Stimulated activated CD4-positive, alpha-beta T cell treated with anti-CD3 and anti-CD28 coated beads, Interleukin-12 subunit alpha, Interleukin-12 subunit beta, amount 100 ng/mL, for 4 hours (primary cell): ENCODE measurements at regions not wholly inside any gene's neighbourhood (a gene's known extent, or its start where the extent isn't known, plus 50 kb on each side); places are given as distances from the start of the nearest gene placed in this dataset.
"Not testable (repeated sequence)": the region's sequence is repeated elsewhere in the genome, so short reads cannot be mapped to it uniquely, and the experiment has no call there.

ENCODE experiments used
- DNase-seq: peaks from one replicate; pipeline ENCODE4 v3.0.0-alpha.2; 2020

DNA sequence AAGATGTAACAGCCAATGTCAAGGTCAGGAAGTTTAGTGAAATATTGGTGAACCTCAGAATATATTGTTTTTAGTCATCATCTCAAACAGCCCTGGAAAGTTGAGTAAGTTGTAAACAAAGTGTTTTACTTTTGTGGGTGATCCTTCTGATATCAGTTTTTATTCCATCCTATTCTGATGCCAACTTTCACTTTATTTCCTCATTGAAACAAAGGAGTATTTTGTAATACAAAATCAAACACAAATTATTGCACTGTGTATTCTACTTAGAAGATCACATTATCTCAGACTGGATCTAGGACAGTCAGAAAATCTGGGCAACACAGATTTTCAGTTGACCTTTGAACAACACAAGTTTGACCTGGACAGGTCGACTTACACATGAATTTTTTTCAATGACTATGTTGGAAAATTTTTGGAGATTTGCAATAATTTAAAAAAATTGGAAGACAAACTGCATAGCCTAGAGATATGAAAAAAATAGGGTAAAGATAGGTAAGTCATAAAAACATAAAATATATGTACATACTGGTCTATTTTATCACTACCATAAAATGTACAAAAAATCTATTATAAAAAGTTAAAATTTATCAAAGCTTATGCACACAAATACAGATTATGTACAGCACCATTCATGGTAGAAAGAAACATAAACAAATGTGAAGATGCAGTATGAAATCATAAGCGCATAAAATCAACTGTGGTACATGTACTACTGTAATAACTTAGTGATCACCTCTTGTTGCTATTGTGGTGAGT, 709.1 kb upstream of the FAM241A start:
- DNase-seq = no peak

DNA sequence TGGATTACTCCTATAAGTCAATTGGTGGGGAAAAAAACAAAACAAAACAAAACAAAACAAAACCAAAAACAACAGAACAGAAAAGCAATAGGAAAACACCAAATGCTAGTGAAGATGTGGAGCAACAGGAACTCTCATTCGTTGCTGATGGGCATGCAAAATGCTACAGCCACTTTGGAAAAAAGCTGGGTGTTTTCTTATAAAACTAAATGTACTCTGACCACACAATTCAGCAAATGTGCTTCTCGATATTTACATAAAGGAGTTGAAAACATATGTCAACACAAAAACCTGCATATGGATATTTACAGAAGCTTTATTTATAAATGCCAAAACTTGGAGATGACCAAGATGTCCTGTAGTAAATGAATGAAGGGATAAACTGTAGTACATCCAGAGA, 703.6 kb upstream of the FAM241A start:
- no peak for DNase-seq

DNA sequence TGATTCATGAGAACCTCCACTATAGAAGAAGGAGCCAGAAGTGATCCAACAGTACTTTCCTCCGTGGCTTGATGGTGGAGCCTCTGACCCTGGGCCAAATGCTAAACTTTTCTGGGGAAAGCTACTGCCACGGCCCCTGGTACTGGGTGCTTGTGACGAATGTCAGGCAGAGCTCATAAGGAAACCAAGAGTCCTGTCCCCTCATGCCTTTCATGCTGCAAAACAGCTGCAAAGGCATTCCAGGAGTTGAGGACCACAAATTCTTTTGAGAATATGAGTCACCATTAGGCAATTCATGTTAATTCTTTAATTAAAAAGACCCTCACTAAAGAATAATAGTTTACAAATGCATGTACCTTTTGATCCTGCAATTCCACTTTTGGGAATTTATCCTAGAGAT, 700.4 kb upstream of the FAM241A start:
- DNase-seq = not testable (repeated sequence)

DNA sequence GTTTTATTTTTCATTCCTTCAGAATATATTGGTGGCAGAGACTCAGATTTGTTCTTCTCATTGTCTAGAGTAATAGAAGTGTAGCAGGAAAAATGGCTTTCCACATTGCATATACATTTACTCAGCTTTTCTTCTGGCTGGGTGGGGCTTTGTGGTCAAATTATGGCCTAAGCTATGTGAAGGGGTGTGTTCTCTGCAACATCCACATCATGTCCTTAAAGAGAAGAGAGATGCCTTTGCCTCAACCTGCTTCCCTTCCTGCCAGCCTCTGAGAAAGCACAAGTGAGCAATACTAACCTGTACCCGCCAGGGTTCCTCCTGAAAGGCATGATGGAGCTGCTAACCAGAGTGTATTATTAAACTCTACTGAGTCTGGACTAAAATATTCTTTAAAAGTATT, 695.6 kb upstream of the FAM241A start:
- no peak for DNase-seq

- no peak for DNase-seq
These were observed 694.4 kb upstream of the FAM241A start for GRCh38 chr4:111450867-111451266.

DNA sequence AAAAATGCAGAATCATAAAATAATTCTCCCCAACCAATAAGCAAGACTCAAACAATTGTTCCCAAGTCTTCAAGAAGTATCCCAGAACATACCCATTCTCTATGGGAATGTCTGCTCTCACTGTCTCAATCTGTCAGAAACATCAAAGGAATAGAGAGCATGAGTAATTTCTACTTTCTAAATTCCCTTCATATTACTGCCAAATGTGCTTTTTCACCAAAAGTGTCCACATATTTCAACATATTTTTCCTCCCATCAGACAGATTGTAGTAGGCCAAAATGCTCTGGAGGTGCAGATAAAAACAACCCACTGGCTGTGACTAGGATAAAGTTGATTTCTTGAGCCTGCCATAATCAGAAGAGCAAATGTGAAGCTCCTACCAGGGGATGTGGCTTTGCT, 692.0 kb upstream of the FAM241A start:
- no peak for DNase-seq

GRCh38 chr4:111454961-111455360, 690.3 kb upstream of the FAM241A start:
- DNase-seq = no peak

- DNase-seq = no peak
These were observed 680.8 kb upstream of the FAM241A start for GRCh38 chr4:111464251-111465045.

DNA sequence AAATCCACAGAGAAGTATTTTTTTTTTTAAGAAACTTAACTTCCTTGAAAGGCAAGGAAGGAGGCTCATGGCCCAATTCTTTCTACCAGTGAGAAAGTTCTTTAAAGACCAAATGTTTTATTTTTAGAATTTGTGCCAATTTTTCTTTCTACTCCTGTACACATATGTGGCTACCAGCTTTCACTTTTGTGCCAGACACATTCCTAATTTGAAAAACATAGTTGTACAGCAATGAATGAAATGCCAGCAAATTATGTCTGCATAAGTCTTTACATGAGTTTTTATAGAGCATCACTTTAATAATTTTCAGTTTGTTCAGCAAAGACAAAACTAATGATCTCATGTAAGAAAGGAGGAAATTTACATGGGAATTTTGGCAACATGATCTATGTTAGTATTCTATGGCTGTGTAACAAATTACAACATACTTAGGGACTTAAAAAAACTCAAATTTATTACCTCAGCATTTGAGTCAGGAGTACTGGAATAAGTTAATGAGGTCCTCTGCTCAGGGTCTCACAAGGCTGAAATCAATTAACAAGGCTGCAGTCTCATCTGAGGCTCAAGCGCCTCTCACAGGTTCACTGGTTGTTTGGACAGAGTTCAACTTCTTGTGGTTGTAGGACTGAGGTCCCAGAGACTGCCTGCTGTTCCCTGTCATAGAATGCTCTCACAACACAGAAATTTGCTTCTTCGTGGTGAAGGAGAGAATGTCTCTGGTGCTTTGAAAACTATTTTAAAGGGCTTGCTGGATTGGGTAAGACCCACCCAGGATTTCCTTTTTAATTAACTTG, 678.2 kb upstream of the FAM241A start:
- DNase-seq = no peak

DNA sequence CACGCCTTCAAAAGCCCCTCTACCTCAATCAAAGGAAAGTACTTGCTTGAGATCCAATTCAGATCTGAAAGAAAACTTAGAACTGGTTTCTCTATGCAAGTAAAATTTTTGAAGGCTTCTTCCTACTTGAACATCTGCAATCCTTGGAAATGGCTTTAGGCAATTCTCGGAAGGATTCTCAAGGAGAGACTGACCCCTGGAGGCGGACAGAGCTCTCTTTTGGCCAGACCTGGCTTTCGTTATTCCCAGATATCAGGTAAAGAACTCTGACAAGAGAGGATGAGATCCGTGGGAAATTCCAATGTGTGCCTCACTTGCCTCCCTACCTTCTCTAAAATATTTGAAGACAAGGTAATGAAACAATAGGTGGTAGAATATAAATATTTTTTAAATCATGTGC, 670.3 kb upstream of the FAM241A start:
- no peak for DNase-seq

- DNase-seq = no peak
These were observed 669.6 kb upstream of the FAM241A start for GRCh38 chr4:111475666-111476065.

- no peak for DNase-seq
These were observed 664.7 kb upstream of the FAM241A start for GRCh38 chr4:111480510-111480909.

DNA sequence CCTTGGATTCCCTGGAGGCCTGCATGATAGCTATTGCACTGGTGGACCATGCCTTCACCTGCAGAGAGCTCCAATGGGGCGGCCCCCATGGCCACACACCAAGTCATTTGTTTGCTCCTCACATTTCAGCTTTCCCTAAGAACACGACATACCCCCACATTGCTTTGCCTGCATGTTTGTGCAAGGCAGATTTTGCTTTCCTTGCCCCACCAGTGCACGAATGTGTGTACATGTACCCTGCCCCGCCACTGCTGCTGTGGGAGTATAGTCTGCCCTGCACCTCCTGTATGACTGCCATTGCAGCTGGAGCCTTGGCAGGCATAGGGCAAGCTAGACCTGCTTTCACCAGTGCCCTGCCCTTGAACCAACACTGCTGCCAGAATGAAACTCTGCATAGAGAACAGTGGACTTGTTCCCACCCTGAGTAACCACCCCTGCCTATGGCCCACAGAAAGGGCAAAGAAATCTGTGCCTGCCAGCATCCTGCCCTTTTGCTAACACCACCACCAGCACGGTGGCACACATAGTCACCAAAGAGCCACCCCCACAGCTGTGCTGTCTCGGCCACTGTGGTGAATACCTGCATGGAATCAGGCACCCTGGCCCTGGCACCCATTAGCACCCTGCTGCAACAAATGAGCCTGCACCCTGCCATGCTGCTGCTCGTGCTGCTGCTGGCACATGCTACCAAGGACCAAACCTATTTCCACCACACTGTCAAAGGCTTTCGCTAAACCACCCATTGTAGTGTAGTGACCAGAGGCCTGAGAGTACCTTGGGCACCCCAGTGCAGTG, 661.7 kb upstream of the FAM241A start:
- no peak for DNase-seq

- no peak for DNase-seq
These were observed 652.8 kb upstream of the FAM241A start for GRCh38 chr4:111492496-111492895.

- no peak for DNase-seq
These were observed 650.8 kb upstream of the FAM241A start for GRCh38 chr4:111494471-111494870.

DNA sequence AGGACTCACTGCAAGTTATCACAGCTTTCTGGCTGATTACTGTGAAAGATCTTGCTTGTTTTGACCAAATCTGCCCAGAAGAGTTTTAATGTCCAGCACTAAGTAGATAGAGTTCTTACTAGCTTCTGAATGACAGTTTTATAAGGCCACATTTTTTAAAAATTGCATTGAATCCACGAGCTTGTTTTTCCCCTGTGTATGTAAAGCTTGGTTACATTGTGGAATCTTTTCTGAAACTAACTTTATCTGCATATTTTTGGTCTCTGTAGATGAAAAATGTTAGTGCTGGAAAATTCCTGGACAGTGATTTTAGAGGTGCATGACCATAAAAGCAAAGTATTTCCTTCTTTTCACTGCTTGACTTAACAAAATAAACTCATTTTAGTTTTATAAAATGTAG, 650.3 kb upstream of the FAM241A start:
- DNase-seq = no peak

DNA sequence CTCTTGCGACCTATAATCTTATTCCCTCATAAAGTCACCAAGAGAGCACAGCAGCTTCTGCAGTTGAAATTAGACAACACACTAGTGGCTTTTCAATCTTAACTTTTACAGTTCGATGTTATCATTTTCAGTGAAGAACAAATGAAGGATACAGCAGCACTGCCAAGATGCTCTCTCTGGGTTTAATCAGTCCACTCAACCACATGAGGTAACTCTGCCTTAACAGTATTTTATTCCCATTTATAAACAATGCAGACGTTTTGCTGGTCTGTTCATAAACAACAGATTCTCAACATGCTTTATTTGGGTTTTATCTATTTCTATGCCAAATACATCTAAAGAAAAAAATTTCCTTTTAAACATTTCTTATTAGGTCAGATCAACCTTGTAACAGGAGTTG, 646.0 kb upstream of the FAM241A start:
- no peak for DNase-seq

DNA sequence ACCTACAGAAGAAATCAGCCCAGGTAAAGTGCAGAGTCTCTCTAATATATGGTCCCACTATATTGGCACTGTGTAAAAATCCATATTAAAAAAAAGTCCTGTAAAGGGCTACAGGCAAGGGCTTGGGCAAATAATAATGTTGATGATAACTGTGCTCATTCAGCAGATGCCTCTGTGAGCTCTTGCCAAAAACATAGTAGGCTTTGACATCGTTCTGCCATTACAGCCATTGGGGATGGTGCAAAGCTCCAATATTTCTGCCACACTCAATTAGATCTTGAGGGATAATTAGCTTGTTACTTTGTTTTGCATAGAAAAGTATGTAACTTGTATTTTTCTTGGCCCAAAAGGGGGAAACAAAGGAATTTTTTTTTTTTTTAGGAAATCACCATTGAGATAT, 645.5 kb upstream of the FAM241A start:
- no peak for DNase-seq

- no peak for DNase-seq
These were observed 644.4 kb upstream of the FAM241A start for GRCh38 chr4:111500858-111501257.

GRCh38 chr4:111501946-111502345, 643.3 kb upstream of the FAM241A start:
- DNase-seq = no peak

DNA sequence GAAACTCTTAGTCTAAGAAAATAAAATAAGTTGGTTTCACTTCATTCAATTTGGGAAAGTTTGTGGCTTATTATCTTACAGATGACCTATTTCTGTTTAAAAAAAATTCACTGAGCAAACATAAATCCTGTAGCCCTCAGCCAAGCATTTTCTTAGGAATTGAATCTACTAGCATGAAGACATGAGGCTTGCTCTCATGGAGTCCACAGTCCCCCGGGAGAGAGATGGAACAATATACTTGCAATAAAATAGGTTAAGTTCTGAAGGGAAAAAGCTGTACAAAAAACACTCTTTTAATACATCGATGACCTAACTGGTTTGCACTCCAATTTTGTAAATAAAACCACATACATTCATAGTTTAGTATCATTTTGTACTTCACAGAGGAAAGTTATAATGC, 642.6 kb upstream of the FAM241A start:
- no peak for DNase-seq

GRCh38 chr4:111506706-111507105, 638.5 kb upstream of the FAM241A start:
- DNase-seq = no peak

DNA sequence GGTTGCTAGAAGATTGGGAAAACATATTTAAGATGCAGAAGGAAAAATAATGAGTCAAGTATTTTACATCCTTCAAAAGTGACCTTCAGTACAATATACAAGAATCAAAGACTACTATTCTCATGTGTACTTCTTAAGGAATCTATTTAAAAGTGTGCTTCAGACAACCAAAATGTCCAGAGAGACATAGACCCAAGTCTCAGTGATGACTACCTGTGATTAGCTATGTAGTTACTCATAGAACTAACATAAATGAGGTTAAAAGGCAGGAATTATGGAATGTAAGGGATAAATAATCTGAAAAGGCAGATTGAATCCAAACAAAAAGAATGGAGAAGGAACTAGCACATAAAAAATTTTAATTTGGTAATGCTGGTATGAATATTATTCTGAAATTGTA, 634.7 kb upstream of the FAM241A start:
- DNase-seq = no peak
